ENCODE measurements at regions not wholly inside any gene's neighbourhood (a gene's known extent, or its start where the extent isn't known, plus 50 kb on each side); places are given as distances from the start of the nearest gene placed in this dataset.

DNA sequence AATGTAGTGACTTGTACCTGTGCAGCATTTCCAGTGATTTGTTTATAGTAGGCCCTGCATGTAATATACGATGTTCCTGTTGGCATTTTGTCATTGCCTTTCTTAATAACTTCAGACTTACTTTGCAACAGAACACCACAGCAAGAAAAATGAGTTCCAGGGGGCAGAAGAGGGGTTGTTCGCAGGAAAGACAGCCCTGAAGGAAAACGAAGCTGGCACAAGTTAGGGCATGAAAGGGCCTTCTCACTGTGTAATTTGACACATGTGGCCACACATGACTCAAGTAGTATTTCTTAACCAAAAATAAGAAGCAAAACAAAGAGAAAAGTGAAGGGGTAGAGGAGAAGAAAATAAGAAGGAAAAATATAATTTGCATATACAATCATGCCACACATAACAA is 265.8 kb upstream of the SMIM31 start:
- DNase-seq (ENCODE audit: low read depth in 2 of 2), result no peak

DNA sequence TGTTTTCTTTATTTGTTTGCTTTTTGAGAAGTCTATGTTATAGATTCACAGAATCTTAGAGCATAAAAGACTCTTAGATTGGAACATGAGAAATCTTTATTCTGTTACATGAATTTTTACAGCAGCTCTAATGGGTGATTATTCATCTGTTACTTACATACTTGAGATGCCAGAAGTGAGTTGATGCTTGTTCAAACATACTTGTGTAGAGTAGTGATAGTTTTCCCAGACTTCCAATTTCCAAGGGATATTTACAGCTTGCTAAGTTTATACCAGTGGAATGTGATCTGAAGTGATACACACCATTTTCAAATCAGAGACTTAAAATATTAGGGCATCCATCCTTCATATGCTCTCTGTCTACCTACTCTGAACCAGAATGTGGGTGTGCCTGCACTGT is 252.9 kb upstream of the SMIM31 start:
- DNase-seq (ENCODE audit: low read depth in 2 of 2), result no peak

DNA sequence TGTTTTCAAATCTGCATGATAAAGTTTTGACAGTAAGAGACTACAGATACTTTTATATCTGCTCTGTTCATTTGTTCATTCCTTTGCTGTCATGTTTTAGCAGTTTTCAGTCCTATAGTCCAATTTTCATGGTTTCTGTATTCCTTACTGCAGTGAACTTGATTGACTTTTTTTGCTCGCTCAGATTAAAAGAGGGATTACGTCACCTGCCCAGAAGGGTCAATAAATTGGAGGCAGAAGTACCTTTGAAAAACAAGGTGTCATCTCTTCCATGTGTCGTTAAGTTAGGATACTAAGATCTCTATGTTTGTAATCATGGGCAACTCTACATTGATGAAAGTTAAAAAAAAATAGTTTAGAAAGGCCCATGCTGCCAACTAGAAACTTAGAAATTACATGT is 250.1 kb upstream of the SMIM31 start:
- no peak for DNase-seq (ENCODE audit: low read depth in 2 of 2)

DNA sequence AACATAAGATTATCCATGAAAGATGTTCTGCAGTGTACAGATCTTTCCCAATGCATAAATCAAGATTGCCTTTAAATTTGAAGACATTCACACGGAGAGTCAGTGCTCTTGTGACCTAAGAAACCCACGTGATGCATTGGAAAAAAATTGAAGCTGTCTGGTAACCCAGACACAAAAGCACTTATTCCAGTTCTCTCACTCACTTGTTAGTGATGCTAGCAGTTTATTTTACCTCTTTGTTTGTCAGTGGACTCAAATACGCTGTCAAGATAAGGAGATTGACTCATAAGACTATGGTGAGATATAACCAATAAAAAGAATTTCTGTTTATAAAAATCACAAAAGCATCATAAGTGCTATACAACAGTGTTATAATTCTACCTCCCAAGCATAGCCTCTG is 245.8 kb upstream of the SMIM31 start:
- no peak for DNase-seq (ENCODE audit: low read depth in 2 of 2)

DNA sequence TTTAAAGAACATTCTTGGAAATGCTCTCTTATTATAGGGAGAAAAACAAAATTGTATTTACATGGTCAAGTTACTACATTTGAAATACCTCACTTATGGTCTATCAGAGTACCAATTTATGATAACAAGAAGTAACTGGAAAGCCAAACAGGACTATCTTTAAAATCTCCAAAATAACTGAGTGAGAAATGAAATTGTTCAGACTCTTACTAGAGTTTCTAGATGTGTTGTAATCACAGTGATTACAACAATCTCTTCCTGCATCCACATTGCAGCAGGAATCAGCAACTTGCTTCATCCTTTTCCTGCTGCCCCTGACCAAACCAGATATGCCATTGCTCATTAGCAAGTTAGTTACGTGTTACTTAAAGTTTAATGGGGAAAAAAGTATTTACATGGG is 245.2 kb upstream of the SMIM31 start:
- DNase-seq (ENCODE audit: low read depth in 2 of 2), result no peak

DNA sequence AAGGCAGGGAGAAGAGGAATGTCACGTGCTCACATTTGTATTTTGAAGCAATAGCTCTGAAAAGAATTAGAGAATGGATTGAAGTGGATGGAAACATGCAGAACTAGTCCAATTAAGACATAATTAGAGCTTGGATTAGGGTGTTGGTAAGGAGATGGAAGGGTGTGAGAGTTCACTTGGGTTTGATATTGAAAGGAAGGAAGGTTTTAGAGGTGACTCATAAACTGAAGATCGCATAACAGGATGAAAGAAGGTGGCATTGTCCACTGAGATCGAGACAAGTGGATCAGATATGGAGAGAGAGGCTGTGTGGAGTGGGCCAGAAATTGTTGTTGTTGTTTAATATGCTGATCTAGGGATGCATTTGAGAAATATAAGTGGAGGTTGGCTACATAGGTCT is 244.0 kb upstream of the SMIM31 start:
- DNase-seq (ENCODE audit: low read depth in 2 of 2), result no peak

DNA sequence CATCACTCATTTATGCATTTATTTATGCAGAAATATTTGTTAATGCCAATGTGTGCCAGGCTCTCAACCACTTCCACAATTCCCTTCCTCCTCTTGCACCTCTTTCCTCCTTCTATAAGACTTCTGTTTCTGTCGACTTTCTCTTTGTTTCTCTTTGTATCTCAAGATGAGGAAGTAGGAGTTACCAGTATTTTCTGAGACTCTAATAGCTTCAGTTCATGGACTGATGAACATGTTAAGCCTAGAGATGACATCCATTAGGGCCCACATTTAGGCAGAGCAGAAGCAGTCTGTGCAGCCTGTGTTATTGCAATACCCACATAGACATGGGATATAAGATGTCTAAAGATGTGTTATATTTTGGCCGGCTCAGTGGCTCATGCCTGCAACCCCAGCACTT is 241.8 kb upstream of the SMIM31 start:
- DNase-seq (ENCODE audit: low read depth in 2 of 2), result no peak

DNA sequence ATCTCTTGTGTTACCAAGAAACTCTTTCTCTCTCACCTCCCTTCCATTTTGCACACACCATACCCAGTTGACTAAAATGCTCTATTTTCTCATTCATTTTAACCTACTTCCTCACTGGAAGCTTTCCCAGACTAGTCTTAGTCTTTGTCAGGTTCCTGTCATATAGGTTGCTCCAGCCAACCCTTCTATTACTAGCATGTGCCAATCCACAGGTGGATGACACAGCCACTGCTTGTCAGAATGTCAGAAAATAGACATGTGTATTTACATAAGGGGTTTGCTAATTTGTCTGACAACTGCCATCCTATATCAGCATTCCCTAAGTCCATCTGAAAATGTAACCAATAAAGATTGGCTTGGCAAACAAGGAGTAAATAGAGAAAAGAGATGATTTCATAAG is 239.2 kb upstream of the SMIM31 start:
- no peak for DNase-seq (ENCODE audit: low read depth in 2 of 2)

DNA sequence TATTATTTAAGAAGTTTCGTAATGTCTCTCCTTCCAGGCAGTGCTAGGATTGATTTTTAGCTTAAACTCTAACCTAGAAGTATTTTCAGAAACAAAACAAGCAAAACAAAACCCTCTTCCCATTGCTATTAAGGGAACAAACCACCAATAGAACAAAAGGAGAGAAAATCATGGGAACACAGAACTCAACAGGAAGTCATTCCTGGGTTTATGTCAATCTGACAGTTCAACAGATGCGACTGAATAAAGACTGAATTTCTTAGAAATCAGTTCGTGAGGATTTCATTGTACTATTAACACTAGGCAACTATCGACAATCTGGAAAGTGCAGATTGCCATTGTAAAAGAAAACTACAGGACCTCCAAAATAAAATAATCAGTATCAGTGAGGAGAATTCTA is 229.1 kb upstream of the SMIM31 start:
- DNase-seq (ENCODE audit: low read depth in 2 of 2), result no peak

DNA sequence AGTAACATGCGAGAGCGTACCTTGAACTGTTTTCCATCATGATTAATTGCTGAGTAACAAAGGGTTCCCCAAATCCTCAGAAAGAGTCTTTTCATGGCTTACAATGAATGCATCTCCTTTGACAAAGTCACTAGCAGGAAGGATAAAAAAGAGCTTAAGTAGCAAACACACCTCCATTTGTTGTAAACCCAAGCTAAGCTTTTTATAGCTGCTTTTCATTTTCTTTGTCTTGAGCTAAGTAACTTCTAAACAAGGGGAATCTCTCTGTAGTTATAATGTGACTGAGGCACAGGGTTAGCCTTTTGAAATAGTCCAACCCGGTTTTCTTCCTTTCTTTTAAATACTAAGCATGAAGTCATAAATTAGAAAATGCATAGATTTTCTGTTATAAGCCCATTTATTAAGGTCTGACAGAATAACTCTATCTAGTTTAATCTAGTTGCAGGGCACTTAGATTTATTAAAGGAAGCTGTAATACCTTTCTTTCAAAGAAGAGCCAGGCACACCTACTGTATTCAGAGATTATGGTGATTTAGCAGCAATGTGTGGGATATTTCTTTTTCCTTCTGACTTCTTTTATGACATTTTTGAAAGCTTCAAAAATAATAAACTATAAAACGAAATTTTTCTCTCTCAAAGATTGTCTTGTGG is 226.9 kb upstream of the SMIM31 start:
- no peak for DNase-seq (ENCODE audit: low read depth in 2 of 2)

DNA sequence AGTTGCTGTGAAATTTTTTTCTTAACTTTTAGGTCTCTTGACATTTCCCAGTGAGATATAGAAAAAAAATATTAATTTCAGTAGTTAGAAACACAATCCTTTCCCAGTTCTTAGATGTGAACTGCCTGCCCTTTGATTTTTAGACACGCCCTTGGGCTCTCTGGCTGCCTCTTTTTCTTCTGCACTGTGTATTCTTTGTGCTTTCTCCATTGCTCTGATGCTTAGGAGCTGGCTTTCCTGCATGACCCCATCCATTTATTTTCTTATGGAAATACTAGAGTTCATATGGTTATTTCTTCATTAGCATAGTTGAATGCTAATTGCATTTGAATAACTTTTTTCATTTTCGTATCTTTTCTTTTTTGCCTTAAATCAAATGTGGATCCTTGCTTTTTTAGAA is 224.9 kb upstream of the SMIM31 start:
- no peak for DNase-seq (ENCODE audit: low read depth in 2 of 2)

DNA sequence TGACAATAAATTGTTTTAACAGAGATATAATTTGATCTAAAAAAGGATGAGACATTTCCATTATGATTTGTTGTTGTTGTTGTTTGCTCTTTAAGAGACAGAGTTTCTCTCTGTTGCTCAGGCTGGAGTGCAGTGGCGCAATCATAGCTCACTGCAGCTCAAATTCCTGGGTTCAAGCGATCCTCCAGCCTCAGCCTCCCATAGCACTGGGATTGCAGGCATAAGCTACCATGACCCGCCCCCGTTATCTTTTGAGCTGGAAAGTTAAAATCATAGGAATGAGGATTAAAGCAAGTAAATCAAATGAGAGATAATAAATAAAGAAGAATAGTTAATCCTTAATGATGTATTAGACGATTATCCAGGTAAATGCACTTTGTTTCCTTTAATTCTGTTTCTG is 224.4 kb upstream of the SMIM31 start:
- DNase-seq (ENCODE audit: low read depth in 2 of 2), result no peak

DNA sequence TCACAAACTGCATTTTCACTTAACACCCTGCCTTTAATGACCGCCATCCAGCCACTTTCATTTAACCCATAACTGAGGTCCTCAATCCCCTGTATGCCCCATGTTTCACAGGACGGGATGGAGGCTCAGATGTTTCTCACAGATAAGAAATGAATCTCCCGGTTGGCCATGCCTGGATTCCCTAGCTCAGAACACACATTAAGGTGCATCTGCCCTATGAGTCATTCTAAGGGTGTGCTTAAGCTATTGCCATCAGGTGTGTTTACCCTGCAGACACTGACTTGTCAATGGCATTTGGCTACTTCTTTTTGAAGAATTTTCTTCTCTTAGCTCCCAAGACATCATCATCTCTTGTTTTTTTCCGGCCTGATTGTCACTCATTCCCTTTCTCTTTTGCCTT is 222.6 kb upstream of the SMIM31 start:
- DNase-seq (ENCODE audit: low read depth in 2 of 2), result no peak

DNA sequence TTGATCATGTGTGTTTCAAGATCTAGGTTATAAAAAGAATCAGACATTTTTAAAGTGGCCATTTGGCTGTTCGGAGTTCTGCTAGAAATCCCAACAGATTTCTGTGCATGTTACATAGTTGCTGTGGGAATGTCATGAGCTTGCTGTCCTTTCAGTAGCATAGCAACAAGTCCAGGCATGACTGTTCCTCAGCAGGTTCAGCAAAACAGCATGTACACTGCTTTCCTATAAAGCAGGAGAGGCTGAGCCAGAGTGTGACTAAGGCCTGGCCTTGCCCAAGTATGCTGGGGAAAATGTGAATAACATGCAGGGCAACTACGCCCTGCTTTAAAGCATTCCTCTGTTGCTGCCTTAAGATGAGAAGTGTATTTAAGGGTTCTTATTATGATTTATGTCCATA is 217.1 kb upstream of the SMIM31 start:
- DNase-seq (ENCODE audit: low read depth in 2 of 2), result no peak

DNA sequence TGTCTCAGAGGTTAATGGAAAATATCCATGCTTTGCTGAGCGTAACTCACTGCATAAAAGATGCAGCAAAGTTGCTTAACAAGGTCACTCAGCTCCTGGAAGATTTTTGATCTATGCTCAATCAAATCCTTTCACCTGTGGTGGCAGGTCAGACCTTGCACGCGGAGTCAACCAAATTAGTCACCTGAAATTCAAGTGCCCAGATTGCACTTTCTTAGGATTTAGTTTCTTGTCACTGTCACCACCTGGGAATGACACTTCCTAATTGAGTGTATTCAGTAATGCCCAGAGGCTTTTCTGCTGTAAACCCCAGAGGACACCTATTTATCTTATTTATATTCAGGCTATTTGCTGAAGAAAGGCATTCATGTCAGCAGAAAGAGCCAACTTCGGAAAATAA is 215.8 kb upstream of the SMIM31 start:
- DNase-seq (ENCODE audit: low read depth in 2 of 2), result no peak

DNA sequence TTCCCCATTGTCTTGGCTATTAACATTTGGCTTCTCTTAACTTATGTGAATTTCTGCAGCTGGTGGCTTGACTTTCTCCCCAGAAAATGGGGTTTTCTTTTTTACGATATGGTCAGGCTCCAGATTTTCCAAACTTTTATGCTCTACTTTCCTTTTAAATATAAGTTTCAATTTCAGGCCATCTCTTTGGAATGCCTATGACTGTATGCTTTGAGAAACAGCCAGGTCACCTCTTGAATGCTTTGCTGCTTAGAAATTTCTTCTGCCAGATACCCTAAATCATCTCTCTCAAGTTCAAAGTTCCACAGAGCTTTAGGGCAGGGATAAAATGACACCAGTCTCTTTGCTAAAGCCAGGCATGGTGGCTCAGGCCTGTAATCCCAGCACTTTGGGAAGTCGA is 212.9 kb upstream of the SMIM31 start:
- no peak for DNase-seq (ENCODE audit: low read depth in 2 of 2)

DNA sequence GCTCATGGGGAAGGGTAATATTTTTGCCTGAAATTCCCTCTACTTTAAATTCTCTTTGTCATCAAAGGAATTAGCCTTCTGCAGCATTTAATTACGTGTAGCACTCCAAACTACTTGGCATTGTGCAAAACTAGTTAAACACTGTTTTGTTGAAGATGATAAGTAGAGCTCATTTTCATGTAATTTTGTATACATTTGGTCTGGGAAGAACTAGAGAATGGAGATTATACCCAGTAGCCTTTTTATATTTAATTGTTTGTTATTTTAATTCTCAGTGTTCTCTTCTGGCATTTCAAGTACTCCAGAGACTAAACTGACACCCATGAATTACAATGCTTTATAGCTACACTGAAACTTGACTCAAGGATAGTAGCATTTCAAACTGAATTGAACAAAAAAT is 211.5 kb upstream of the SMIM31 start:
- DNase-seq (ENCODE audit: low read depth in 2 of 2), result no peak

DNA sequence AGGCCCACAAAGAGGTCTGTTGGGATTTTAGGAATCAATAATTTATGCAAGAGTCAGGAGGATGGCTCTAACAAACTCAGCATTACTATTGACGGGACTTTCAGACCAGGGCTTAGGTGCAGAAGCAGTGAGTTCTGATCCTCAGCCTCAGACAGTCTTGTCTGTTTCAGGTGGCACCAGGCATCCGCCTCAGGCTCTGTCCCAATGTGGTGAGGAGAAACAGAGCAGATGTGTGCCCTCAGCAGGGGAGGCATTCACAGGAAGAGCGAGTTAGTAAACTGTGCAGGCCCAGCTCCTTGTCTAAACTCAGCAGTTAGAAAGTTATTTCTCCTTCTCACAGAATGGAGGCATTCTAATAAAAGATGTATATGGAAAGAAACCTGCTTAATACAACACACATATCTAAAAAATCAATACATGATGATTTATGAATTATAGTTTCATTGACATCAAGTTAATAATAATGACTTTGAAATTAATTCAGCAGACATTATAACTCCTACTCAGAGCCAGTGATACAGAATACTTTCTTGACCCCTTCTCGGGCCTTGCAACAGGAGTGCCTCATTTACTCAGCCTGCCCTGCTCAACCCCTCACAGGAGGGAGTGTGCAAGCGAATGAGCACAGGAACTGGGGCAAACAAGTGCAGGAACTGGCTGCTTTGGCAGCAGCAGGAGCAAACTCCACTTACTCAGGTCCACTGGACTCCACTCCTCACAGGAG is 202.8 kb upstream of the SMIM31 start:
- DNase-seq (ENCODE audit: low read depth in 2 of 2), result no peak

DNA sequence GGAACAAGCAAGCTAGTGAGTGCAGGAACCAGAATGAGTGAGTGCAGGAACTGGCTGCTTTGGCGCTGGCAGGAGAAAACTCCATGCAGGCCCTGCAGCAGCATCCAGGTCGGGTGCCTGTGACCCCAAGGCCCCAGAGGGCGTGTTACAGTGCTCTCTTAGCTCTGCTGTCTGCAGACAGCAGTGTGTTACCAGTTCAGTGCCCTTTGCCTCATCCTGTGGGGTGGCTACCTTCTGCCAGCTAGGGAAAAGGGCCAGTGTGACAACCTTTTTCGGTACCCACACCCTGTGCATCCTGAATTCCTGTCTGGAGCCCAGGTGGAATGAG is 202.3 kb upstream of the SMIM31 start:
- no peak for DNase-seq (ENCODE audit: low read depth in 2 of 2)

DNA sequence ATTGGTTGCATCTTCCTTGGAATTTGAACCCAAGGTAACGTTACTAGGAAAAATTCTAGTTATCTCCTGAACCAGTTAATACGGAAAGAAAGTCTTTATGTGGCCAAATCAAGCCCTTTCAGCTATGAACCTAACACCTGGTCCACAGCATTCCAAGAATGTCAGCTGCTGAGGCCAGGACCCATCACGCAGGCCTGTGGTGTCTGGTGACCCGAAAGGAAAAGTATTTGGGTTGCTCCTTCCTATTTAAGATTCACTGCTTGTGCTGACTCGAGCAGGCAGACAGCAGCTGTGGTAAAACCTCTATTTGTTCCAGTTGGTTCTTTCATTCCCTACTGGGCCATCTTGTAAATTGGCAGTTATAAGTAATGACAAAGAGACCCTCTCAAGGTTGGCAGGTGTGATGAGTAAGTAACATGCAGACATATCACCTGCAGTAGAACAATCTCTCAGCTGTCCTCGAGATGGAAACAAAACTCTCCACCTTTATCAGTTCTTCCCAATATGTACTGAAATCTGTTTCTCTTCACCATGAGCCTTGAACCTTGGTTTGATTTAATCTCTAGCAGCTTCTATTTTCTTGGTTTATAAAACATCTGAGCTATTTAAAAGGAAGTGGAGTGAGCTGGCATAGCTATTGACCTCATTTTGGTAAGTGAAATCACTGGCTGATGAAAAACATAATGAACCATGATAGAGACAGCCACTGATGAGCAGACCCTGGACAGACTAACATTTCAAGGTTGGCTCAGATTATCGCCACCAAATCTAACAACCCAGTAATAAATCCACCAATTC is 182.1 kb upstream of the SMIM31 start:
- no peak for DNase-seq (ENCODE audit: low read depth in 2 of 2)

DNA sequence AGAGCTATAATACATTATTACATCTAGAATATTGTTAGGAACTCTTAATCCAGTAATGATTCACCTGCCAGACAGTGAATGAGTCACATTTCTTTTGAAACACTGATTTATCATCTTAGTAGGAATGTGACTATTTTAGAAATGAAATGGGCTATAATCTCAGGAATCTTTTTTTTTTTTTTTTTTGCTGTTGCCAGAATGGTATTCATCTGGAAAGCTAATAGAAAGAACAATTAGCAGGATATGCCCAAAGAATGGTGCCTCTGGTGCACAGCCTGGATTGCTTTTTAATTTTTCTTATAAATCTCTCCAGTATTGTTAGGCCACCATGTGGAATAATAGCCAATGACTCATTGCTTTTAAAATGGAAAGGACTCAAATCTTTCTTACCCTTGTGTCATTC is 181.1 kb upstream of the SMIM31 start:
- DNase-seq (ENCODE audit: low read depth in 2 of 2), result no peak

DNA sequence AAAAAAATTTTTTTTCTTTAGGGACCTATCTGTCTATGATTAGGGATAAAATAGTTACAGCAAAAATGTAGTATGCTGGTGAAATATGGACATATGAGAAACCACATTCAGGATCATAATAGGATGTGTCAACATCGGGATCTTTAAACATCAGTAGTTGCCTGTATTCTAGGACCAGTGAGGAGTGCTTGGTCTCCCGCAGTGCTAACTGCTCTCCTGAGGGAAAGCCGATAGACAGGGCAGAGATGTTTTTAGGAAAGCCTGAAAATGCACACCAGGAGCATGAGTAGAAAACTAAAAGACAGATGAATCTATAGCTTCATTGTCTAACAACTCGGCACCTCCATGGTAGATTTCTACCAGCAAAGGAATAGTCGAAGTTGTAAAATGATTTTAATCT is 178.1 kb upstream of the SMIM31 start:
- DNase-seq (ENCODE audit: low read depth in 2 of 2), result no peak

DNA sequence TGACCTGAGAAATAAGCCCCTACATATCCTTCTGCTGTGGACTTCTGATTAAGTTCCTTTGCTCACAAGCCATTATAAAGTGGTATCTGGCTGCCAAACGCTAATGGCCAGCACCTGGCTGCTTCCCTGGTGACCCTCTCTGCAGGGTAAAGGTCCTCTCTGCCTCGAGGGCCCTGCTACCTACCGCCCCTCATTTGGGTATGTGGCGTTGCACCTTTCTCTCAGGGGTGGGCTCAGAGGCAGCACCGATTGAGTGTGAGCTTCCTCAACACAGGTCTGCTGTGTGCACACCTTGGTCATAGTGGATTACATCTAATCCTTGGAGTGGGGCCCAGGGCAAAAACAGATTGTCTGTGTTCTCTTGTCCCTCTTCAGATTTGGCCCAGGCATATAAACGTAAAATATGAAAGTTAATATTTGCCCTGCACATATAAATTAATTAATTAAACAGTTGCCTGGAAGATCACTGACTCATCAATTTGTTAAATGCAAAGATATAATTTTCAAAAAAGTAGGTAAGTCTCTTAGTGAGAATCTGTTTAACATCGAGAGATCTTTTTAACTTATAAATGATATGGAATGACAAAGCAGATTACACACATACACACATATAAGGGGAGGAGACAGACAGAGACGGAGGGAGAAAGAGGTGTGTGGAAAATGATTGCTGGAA is 174.5 kb upstream of the SMIM31 start:
- DNase-seq (ENCODE audit: low read depth in 2 of 2), result no peak
